ENCODE measurements at regions not wholly inside any gene's neighbourhood (a gene's known extent, or its start where the extent isn't known, plus 50 kb on each side); places are given as distances from the start of the nearest gene placed in this dataset.

GRCh38 chr5:56538580-56538979, 276.8 kb upstream of the MAP3K1 start:
- H4K20me1 ChIP-seq (ENCODE audit: control insufficient read depth, insufficient read depth, insufficient read length): no peaks in the 10 kb centered on the region
- H2BK5ac ChIP-seq (ENCODE audit: insufficient read length, low read length): no peak overlapping the region
- TF ChIP-seq CTCF (conservative IDR thresholded peaks at IDR 0.05): no peak
- no peak overlapping the region for H3K27ac Mint-ChIP-seq
- no peak overlapping the region for H3K14ac ChIP-seq (ENCODE audit: insufficient read depth, low read length)
- no peak overlapping the region for H3K4ac ChIP-seq (ENCODE audit: low read depth, low read length)
- H3K27me3 Mint-ChIP-seq (ENCODE audit: low read depth): peaks cover 1% of the 10 kb centered on the region; the same call in 1 of the 2 replicates
- no peaks in the 10 kb centered on the region for H3K9me3 ChIP-seq (ENCODE audit: control insufficient read depth, low read depth, low read length)
- peaks cover 4 to 7% of the 10 kb centered on the region in 2 experiments; a peak in 2 of 4 replicates for H3K4me1 Mint-ChIP-seq
- H3K56ac ChIP-seq (ENCODE audit: insufficient read length, low read depth, low read length): no peak overlapping the region
- H3K23me2 ChIP-seq (ENCODE audit: insufficient read length, low read depth, low read length, poor library complexity, severe bottlenecking): no peaks in the 10 kb centered on the region
- H2BK20ac ChIP-seq (ENCODE audit: low read depth, low read length, poor library complexity, severe bottlenecking): no peak overlapping the region
- H3K18ac ChIP-seq (ENCODE audit: insufficient read length, low read depth, low read length): no peak overlapping the region
- no peak overlapping the region for H3K4me3 Mint-ChIP-seq
- no peaks in the 10 kb centered on the region for H3K79me2 ChIP-seq (ENCODE audit: insufficient read depth, low read length)
- H4K5ac ChIP-seq (ENCODE audit: insufficient read length, low read depth, low read length): no peak overlapping the region
- H2BK15ac ChIP-seq (ENCODE audit: low read depth, low read length): no peak overlapping the region
- H3K27me3 ChIP-seq (ENCODE audit: insufficient read depth, low read length): no peaks in the 10 kb centered on the region
- H3K79me1 ChIP-seq (ENCODE audit: insufficient read depth, low read depth, low read length, poor library complexity, severe bottlenecking): no peaks in the 10 kb centered on the region
- no peak overlapping the region for H2BK120ac ChIP-seq (ENCODE audit: low read depth, low read length, poor library complexity, severe bottlenecking)
- no peaks in the 10 kb centered on the region for H3K9me3 Mint-ChIP-seq
- no peak overlapping the region for H4K8ac ChIP-seq (replicated peaks; ENCODE audit: insufficient read length, low read depth, low read length)
- H3K36me3 Mint-ChIP-seq (ENCODE audit: insufficient read depth in 1 of 3, low read depth in 3 of 3): no peaks in the 10 kb centered on the region
- H2BK12ac ChIP-seq (ENCODE audit: insufficient read length, low read depth, low read length): no peak overlapping the region
- H2AK5ac ChIP-seq (ENCODE audit: insufficient read length, low read length): no peak overlapping the region
- WGBS (ENCODE audit: extremely low coverage, insufficient read length, low lambda C conversion rate): no CpG with 5 or more reads among the region's 6 CpGs
- DNase-seq: no peak
- no peaks in the 10 kb centered on the region for H3K4me1 ChIP-seq (ENCODE audit: insufficient read depth, low read length)
- no peak overlapping the region for H3T11ph ChIP-seq (ENCODE audit: low read length)
- H3K9ac ChIP-seq (ENCODE audit: extremely low read depth, insufficient read length, low read length): no peak overlapping the region
- no peak overlapping the region for H2AFZ ChIP-seq (ENCODE audit: low read length)
- no peak overlapping the region for H3K27ac ChIP-seq (ENCODE audit: insufficient read length, low read depth, low read length)
- H3K4me2 ChIP-seq (ENCODE audit: insufficient read depth, insufficient read length, low read length): no peak overlapping the region
- no peak overlapping the region for H3K23ac ChIP-seq (ENCODE audit: insufficient read length, low read depth, low read length)
- H4K91ac ChIP-seq (ENCODE audit: insufficient read length, low read depth, low read length): no peak overlapping the region

All from H9 (cell line).